Neural progenitor cell (in vitro differentiated cells): ENCODE measurements at regions not wholly inside any gene's neighbourhood (a gene's known extent, or its start where the extent isn't known, plus 50 kb on each side); places are given as distances from the start of the nearest gene placed in this dataset.

Source experiments
- EZH2 ChIP-seq: fragments of 200-600 bp; sonication (generic); IDR thresholded peaks from 2 replicates; pipeline ENCODE4 v1.6.1; 2017; ENCODE audit warnings: antibody characterized with exemption, mild to moderate bottlenecking, moderate library complexity
- TF ChIP-seq, protein P1 (sequence below): fragments of 200-600 bp; sonication (generic); IDR thresholded peaks from 2 replicates; pipeline ENCODE4 v1.5.1; 2017; ENCODE audit warnings: antibody characterized with exemption, mild to moderate bottlenecking

DNA sequence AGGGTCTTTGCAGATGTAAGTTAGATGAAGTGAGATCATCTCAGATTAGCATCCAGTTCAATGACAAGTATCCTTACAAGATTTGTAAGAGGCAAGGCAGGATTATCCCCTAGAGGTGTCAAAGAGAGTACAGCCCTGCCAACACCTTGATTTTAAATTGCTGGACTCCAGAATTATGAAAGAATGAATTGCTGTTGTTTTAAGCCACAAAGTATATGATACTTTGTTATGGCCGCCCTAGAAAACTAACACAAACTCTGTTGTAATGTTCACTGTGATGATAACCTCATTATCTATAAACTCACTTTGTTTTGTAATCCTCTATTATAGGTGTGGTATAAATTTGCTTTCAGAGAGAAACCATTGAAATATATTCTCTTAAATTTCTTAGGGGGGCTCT, 249.0 kb upstream of the SPOPL start:
- TF ChIP-seq, protein P1, sequence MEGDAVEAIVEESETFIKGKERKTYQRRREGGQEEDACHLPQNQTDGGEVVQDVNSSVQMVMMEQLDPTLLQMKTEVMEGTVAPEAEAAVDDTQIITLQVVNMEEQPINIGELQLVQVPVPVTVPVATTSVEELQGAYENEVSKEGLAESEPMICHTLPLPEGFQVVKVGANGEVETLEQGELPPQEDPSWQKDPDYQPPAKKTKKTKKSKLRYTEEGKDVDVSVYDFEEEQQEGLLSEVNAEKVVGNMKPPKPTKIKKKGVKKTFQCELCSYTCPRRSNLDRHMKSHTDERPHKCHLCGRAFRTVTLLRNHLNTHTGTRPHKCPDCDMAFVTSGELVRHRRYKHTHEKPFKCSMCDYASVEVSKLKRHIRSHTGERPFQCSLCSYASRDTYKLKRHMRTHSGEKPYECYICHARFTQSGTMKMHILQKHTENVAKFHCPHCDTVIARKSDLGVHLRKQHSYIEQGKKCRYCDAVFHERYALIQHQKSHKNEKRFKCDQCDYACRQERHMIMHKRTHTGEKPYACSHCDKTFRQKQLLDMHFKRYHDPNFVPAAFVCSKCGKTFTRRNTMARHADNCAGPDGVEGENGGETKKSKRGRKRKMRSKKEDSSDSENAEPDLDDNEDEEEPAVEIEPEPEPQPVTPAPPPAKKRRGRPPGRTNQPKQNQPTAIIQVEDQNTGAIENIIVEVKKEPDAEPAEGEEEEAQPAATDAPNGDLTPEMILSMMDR = no peak
- TF ChIP-seq EZH2 = no peak
